DOHH2 (cell line): ENCODE measurements at regions not wholly inside any gene's neighbourhood (a gene's known extent, or its start where the extent isn't known, plus 50 kb on each side); places are given as distances from the start of the nearest gene placed in this dataset.
A peak's percentile ranks its signal among the peaks of the same experiment; 100 is the strongest.

Experiments
- H3F3A ChIP-seq: fragments of 200-600 bp; sonication (generic), shearing (Covaris generic); 2 replicates; pipeline ENCODE4 v1.6.0; 2016; ENCODE audit warnings: antibody characterized with exemption, mild to moderate bottlenecking; ENCODE audit not compliant: control insufficient read depth, insufficient read depth
- H3K27ac ChIP-seq: fragments of 200-600 bp; sonication (generic); 2 replicates; pipeline ENCODE4 v1.5.1; 2014; ENCODE audit warnings: low read depth, mild to moderate bottlenecking, low read length, moderate library complexity
- H3K27me3 ChIP-seq: fragments of 200-600 bp; sonication (generic); 2 replicates; pipeline ENCODE4 v1.6.1; 2014; ENCODE audit warnings: mild to moderate bottlenecking, low read length, mixed read lengths; ENCODE audit not compliant: control insufficient read depth
- H3K36me3 ChIP-seq: fragments of 200-600 bp; sonication (generic); 2 replicates; pipeline ENCODE4 v1.6.1; 2014; ENCODE audit warnings: mild to moderate bottlenecking, low read length, moderate library complexity, mixed read lengths; ENCODE audit not compliant: control insufficient read depth
- H3K4me1 ChIP-seq: fragments of 200-600 bp; sonication (generic); 2 replicates; pipeline ENCODE4 v1.6.1; 2014; ENCODE audit warnings: mild to moderate bottlenecking, low read length, mixed read lengths; ENCODE audit not compliant: control insufficient read depth
- H3K4me2 ChIP-seq: fragments of 200-600 bp; sonication (generic); 2 replicates; pipeline ENCODE4 v1.6.0; 2014; ENCODE audit warnings: mild to moderate bottlenecking, low read length, moderate library complexity
- H3K4me3 ChIP-seq: fragments of 200-600 bp; sonication (generic); 2 replicates; pipeline ENCODE4 v1.5.1; 2014; ENCODE audit warnings: mild to moderate bottlenecking, low read length, mixed read lengths
- H3K79me2 ChIP-seq: fragments of 200-600 bp; sonication (generic); 2 replicates; pipeline ENCODE4 v1.6.1; 2014; ENCODE audit warnings: mild to moderate bottlenecking, low read length, mixed read lengths; ENCODE audit not compliant: control insufficient read depth
- H3K9me2 ChIP-seq: fragments of 200-600 bp; sonication (generic); replicated peaks from 2 replicates; pipeline ENCODE4 v1.6.1; 2014; ENCODE audit warnings: mild to moderate bottlenecking, low read length, mixed read lengths; ENCODE audit not compliant: control insufficient read depth
- H3K9me3 ChIP-seq: fragments of 200-600 bp; sonication (generic); 2 replicates; pipeline ENCODE4 v1.6.1; 2014; ENCODE audit warnings: antibody characterized with exemption, low read length, mixed read lengths; ENCODE audit not compliant: control insufficient read depth, insufficient read depth
- H4K20me1 ChIP-seq: fragments of 200-600 bp; sonication (generic); 2 replicates; pipeline ENCODE4 v1.6.0; 2014; ENCODE audit warnings: low read depth, mild to moderate bottlenecking, antibody characterized with exemption, low read length, moderate library complexity; ENCODE audit not compliant: control insufficient read depth, insufficient read depth
- EZH2phosphoT487 ChIP-seq: fragments of 200-600 bp; sonication (generic); IDR thresholded peaks from 2 replicates; pipeline ENCODE4 v1.6.1; 2017; ENCODE audit warnings: borderline replicate concordance, mild to moderate bottlenecking, antibody characterized with exemption, low read length, moderate library complexity, mixed read lengths
- TF ChIP-seq, protein P1 (sequence below): fragments of 200-600 bp; sonication (generic); IDR thresholded peaks from one replicate; pipeline ENCODE4 v1.5.1; 2014; ENCODE audit warnings: antibody characterized with exemption, mild to moderate bottlenecking, low read depth, low read length; ENCODE audit not compliant: poor library complexity, severe bottlenecking

DNA sequence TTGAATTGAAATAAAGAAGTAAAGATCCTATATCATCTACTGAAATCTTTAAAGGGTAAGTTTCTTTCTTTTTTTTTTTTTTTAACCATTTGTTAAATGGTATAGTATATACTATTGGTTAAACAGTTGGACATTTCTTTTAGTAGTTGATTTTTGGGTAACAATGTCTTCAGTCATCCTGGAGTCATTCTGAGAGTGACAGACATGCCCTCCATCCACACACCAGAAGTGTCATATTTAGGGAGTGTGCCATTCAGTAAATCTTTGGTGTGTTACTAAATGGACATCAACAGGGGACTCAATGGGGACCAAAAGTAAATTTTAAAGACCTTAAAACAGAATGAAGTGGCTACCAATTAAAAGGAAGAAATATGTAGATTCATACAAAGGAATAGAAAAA lies 50.8 kb upstream of the SLC39A10 start:
- TF ChIP-seq EZH2phosphoT487: no peak
- TF ChIP-seq, protein P1, sequence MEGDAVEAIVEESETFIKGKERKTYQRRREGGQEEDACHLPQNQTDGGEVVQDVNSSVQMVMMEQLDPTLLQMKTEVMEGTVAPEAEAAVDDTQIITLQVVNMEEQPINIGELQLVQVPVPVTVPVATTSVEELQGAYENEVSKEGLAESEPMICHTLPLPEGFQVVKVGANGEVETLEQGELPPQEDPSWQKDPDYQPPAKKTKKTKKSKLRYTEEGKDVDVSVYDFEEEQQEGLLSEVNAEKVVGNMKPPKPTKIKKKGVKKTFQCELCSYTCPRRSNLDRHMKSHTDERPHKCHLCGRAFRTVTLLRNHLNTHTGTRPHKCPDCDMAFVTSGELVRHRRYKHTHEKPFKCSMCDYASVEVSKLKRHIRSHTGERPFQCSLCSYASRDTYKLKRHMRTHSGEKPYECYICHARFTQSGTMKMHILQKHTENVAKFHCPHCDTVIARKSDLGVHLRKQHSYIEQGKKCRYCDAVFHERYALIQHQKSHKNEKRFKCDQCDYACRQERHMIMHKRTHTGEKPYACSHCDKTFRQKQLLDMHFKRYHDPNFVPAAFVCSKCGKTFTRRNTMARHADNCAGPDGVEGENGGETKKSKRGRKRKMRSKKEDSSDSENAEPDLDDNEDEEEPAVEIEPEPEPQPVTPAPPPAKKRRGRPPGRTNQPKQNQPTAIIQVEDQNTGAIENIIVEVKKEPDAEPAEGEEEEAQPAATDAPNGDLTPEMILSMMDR: no peak
- H3K9me2 ChIP-seq: no peaks in the 10 kb centered on the region
- H4K20me1 ChIP-seq: no peaks in the 10 kb centered on the region
- H3K9me3 ChIP-seq: no peaks in the 10 kb centered on the region
- H3K79me2 ChIP-seq: no peaks in the 10 kb centered on the region
- peaks cover 17% of the 10 kb centered on the region for H3K4me1 ChIP-seq
- no peaks in the 10 kb centered on the region for H3K36me3 ChIP-seq
- no peaks in the 10 kb centered on the region for H3K27me3 ChIP-seq
- H3F3A ChIP-seq: no peaks in the 10 kb centered on the region
- no peak overlapping the region for H3K4me3 ChIP-seq
- no peak overlapping the region for H3K27ac ChIP-seq
- no peak overlapping the region for H3K4me2 ChIP-seq

DNA sequence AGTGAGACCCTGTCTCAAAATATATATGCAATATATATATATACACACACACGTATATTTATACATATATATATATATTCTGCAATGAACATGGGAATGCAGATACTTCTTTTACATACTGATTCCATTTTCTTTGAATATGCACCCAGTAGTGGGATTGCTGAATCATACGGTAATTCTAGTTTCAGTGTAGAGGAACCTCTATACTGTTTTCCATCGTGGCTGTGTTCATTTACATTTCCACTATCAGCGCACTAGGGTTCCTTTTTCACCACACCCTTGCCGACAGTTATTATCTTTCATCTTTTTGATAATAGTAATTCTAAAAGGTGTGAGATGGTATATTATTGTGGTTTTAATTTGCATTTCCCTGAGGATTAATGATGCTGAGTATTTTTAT lies 52.3 kb upstream of the SLC39A10 start:
- H3K4me3 ChIP-seq: no peak overlapping the region
- H3K9me2 ChIP-seq: no peaks in the 10 kb centered on the region
- H4K20me1 ChIP-seq: no peaks in the 10 kb centered on the region
- H3K4me1 ChIP-seq: peaks cover 14% of the 10 kb centered on the region
- no peaks in the 10 kb centered on the region for H3K9me3 ChIP-seq
- 0 out of 2 replicates have a peak overlapping the region, but pooled peaks have one; percentile 10 for H3K4me2 ChIP-seq
- no peaks in the 10 kb centered on the region for H3K79me2 ChIP-seq
- H3K27ac ChIP-seq: no peak overlapping the region
- H3F3A ChIP-seq: no peaks in the 10 kb centered on the region
- TF ChIP-seq, protein P1: no peak
- TF ChIP-seq EZH2phosphoT487: no peak
- no peaks in the 10 kb centered on the region for H3K27me3 ChIP-seq
- H3K36me3 ChIP-seq: no peaks in the 10 kb centered on the region

DNA sequence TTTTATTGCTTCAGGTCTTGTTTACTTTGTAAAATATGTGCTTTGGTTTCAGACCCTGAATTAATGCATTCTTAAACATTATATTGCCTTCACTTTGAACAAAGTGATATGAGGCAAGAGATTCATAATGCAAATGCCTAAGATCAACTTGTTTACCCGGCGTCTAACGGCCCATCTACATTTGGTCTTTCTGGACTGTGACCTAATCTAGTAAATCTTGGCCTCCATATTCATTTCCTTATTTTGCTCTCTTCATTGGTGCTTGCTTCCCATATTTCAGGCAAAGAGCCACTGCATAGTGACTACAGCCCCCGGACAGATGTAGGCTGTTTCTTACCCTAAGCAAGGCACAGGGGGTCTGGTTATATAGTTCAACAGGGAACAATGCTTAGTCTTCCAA lies 53.0 kb upstream of the SLC39A10 start:
- Histone ChIP-seq H3K4me3 (no peak overlapping the region), H3K79me2 (no peaks in the 10 kb centered on the region), H4K20me1 (no peaks in the 10 kb centered on the region), H3K4me1 (peaks cover 14% of the 10 kb centered on the region), H3K36me3 (no peaks in the 10 kb centered on the region), H3K9me3 (no peaks in the 10 kb centered on the region), H3K4me2 (no peak overlapping the region), H3K9me2 (no peaks in the 10 kb centered on the region), H3F3A (no peaks in the 10 kb centered on the region), H3K27me3 (no peaks in the 10 kb centered on the region), H3K27ac (no peak overlapping the region)
- no peak for TF ChIP-seq EZH2phosphoT487
- TF ChIP-seq, protein P1: no peak

DNA sequence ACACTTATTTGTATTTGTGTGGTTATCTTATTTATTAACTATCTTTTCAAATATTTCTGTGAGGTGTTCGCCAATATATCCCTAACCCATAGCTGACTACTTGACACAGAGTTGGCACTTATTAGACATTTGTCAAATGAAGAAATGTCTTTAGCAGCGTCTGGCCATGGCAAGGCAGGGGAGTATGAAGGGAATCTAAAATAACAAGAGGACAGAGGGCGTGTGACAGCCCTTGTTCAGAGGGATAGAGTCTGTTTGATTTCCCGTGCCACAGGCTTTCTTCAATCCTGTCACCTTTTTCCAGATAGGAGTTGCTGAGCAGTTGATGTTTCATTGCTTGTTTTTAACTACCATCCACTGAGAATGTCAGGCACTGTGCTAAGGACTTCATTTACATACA lies 53.6 kb upstream of the SLC39A10 start:
- Histone ChIP-seq H3K27ac (no peak overlapping the region), H3K4me3 (no peak overlapping the region), H3K9me2 (no peaks in the 10 kb centered on the region), H4K20me1 (no peaks in the 10 kb centered on the region), H3K36me3 (no peaks in the 10 kb centered on the region), H3K79me2 (no peaks in the 10 kb centered on the region), H3F3A (no peaks in the 10 kb centered on the region), H3K27me3 (no peaks in the 10 kb centered on the region), H3K9me3 (no peaks in the 10 kb centered on the region), H3K4me1 (peaks cover 14% of the 10 kb centered on the region), H3K4me2 (no peak overlapping the region)
- TF ChIP-seq, protein P1: no peak
- TF ChIP-seq EZH2phosphoT487: no peak
